C4-2B (cell line): ENCODE measurements at regions not wholly inside any gene's neighbourhood (a gene's known extent, or its start where the extent isn't known, plus 50 kb on each side); places are given as distances from the start of the nearest gene placed in this dataset.

ENCODE experiments used
- H3K27ac ChIP-seq: fragments of 450-650 bp; 2 replicates; pipeline ENCODE4 v1.5.1; 2017
- CTCF ChIP-seq: fragments of 450-650 bp; conservative IDR thresholded peaks from 2 replicates; pipeline ENCODE4 v1.5.1; 2017; ENCODE audit warnings: mild to moderate bottlenecking
- ZFX ChIP-seq: fragments of 450-650 bp; IDR thresholded peaks from 2 replicates; pipeline ENCODE4 v1.6.1; 2017

DNA sequence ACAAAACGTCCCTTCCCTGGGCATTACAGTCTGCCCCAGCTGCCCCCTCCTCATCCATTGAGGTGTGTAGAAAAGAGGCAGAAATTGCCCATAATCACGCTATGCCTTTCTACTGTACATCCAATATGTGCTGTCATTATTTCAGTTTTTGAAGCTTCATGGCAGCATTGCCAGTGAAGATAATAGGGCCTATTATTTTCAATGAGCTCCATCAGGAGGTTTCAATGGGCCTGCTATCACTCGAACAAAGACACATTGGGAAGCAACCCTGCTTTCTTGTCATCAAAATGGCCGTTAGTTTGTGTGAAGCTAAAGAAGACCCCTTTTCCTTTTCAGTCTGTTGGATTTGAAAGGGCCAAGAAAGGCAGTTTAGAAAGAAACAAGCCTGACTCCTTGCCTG lies 653.8 kb downstream of the NOVA1 start:
- H3K27ac ChIP-seq: no peak overlapping the region

GRCh38 chr14:25943329-25943728 lies 654.5 kb downstream of the NOVA1 start:
- no peak overlapping the region for H3K27ac ChIP-seq
- TF ChIP-seq ZFX (no peak), CTCF (no peak)

More for the DNA sequence above, 653.8 kb downstream of the NOVA1 start:
- TF ChIP-seq CTCF: no peak
- no peak for TF ChIP-seq ZFX

DNA sequence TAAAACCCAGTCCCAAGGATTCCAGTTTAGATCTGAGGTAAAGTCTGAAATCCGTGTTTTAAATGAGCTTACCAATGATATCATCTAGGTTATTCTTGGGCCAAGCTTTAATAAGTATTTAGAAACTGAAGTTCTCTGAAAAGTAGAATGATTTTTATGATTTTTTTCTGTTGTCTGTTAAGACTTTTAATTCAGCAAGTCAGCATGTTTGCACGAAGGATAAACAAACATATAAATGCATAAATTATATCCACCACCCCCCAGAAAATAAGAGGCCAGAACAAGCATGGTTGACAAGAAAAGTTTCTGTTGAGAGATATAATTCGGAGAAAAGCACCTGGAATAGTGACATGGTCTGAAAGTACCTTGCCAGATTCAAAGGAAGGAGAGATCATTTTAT lies 655.7 kb downstream of the NOVA1 start:
- no peak for TF ChIP-seq CTCF
- TF ChIP-seq ZFX: no peak
- no peak overlapping the region for H3K27ac ChIP-seq

DNA sequence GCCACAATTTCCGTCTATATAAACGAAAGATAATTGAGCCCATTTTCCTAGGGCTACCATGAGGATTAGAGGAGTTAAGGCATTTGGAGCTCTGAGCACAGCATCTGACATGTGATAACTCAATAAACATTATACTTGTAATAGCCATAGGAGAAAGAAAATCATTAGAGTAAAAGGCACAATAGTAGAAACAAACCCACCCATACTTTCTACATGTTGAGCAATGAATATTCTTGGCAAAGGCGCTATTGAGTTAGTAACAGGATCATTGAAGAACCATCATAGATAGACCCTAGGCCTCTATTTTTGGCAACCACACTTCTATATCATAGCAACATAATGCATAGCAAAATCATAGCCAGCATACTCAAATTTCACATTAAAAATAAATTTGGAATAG lies 664.1 kb downstream of the NOVA1 start:
- no peak overlapping the region for H3K27ac ChIP-seq
- TF ChIP-seq ZFX (no peak), CTCF (no peak)

GRCh38 chr14:25929881-25930615 lies 667.8 kb downstream of the NOVA1 start:
- H3K27ac ChIP-seq: no peak overlapping the region
- TF ChIP-seq ZFX (no peak), CTCF (no peak)

DNA sequence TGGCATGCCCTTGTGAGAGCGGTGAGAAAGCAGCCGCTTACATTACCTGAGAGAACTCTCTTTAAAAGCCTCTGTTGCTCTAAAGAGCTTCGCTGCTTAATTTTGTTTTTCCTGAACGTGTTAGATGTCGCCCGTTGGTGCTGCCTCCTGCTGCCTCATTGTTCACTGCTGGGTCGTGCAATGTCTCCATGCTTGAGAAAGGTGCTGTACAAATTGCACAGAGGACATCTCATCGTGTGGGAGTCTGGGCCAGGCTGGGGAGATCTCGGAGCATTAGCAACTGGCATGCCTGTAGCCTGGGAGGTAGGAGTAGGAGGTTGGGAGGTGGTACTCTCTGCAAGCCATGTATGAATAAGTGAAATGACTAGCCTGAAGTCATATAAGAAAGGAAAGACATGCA lies 686.0 kb downstream of the NOVA1 start:
- TF ChIP-seq CTCF (no peak), ZFX (no peak)
- H3K27ac ChIP-seq: no peak overlapping the region

DNA sequence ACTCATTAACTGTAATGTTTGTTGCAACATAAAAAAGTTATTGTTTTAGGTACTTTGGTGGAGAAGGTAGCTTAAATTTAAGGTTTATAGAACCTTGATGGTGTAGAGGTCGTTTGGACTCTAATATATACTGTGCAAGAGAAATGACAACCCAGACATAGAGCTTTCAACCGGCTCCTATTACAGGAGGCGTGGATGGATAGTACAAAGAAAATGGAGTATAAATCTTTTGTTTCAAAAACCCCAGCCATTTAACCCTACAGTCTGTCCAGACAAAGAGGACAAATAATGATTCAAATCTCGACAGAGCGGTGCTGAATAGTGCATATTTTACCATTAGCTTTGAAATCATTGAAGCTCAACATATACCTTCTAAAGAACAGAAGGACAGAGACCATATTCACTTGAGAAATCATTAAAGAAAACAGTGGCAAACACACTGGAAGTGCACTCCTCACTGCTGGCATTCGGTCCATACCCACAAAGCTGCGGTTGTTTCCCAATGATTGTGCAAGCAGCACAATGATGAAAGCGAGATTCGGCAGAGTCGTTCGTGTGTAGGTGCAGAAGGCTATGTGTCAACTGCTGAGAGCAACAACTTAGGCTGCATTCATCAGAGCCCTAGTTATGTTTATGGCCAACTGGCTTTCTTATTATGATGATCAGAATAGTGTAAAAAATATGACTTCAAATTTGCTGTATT lies 688.6 kb downstream of the NOVA1 start:
- TF ChIP-seq CTCF: no peak
- no peak for TF ChIP-seq ZFX
- no peak overlapping the region for H3K27ac ChIP-seq
